ENCODE measurements at regions not wholly inside any gene's neighbourhood (a gene's known extent, or its start where the extent isn't known, plus 50 kb on each side); places are given as distances from the start of the nearest gene placed in this dataset.

GRCh38 chr14:49527221-49527620 lies 59.0 kb downstream of the RPS29 start:
- DNase-seq (ENCODE audit: low spot score) = no peak

- DNase-seq (ENCODE audit: low spot score) = no peak
These were observed 60.1 kb downstream of the RPS29 start for GRCh38 chr14:49526101-49526500.

- DNase-seq (ENCODE audit: low spot score) = no peak
These were observed 69.9 kb downstream of the RPS29 start for GRCh38 chr14:49516286-49516685.

- no peak for DNase-seq (ENCODE audit: low spot score)
These were observed 73.6 kb downstream of the RPS29 start for GRCh38 chr14:49512571-49512970.

- DNase-seq (ENCODE audit: low spot score) = no peak
These were observed 74.0 kb downstream of the RPS29 start for GRCh38 chr14:49512147-49512551.

GRCh38 chr14:49508124-49508523 lies 78.1 kb downstream of the RPS29 start:
- no peak for DNase-seq (ENCODE audit: low spot score)

GRCh38 chr14:49506650-49507049 lies 79.5 kb downstream of the RPS29 start:
- no peak for DNase-seq (ENCODE audit: low spot score)

- DNase-seq (ENCODE audit: low spot score) = no peak
These were observed 81.0 kb downstream of the RPS29 start for GRCh38 chr14:49505041-49505766.

- no peak for DNase-seq (ENCODE audit: low spot score)
These were observed 88.3 kb downstream of the RPS29 start for GRCh38 chr14:49497725-49498348.

GRCh38 chr14:49497267-49497666 lies 88.9 kb downstream of the RPS29 start:
- no peak for DNase-seq (ENCODE audit: low spot score)

- DNase-seq (ENCODE audit: low spot score) = no peak
These were observed 91.3 kb downstream of the RPS29 start for GRCh38 chr14:49494836-49495235.

GRCh38 chr14:49493557-49493956 lies 92.6 kb downstream of the RPS29 start:
- no peak for DNase-seq (ENCODE audit: low spot score)

- no peak for DNase-seq (ENCODE audit: low spot score)
These were observed 94.0 kb downstream of the RPS29 start for GRCh38 chr14:49492151-49492550.

GRCh38 chr14:49489341-49489740 lies 96.8 kb downstream of the RPS29 start:
- no peak for DNase-seq (ENCODE audit: low spot score)

GRCh38 chr14:49487238-49487637 lies 98.9 kb downstream of the RPS29 start:
- no peak for DNase-seq (ENCODE audit: low spot score)

- DNase-seq (ENCODE audit: low spot score) = no peak
These were observed 100.9 kb downstream of the RPS29 start for GRCh38 chr14:49485290-49485689.

- DNase-seq (ENCODE audit: low spot score) = no peak
These were observed 102.0 kb downstream of the RPS29 start for GRCh38 chr14:49484180-49484579.

GRCh38 chr14:49483268-49483667 lies 102.9 kb downstream of the RPS29 start:
- DNase-seq (ENCODE audit: low spot score) = no peak

- DNase-seq (ENCODE audit: low spot score) = no peak
These were observed 105.1 kb downstream of the RPS29 start for GRCh38 chr14:49480979-49481498.

GRCh38 chr14:49480053-49480760 lies 106.0 kb downstream of the RPS29 start:
- DNase-seq (ENCODE audit: low spot score) = no peak

- peak; percentile 54 for DNase-seq (ENCODE audit: low spot score)
These were observed 106.7 kb downstream of the RPS29 start for GRCh38 chr14:49479432-49479831.

- DNase-seq (ENCODE audit: low spot score) = no peak
These were observed 107.4 kb downstream of the RPS29 start for GRCh38 chr14:49478784-49479183.

GRCh38 chr14:49467091-49467490 lies 119.1 kb downstream of the RPS29 start:
- DNase-seq (ENCODE audit: low spot score) = no peak

Data from mucosa of gallbladder (tissue), 1 donor.